GM12892 (cell line): ENCODE measurements at regions not wholly inside any gene's neighbourhood (a gene's known extent, or its start where the extent isn't known, plus 50 kb on each side); places are given as distances from the start of the nearest gene placed in this dataset.

Experiments used
- POLR2A ChIP-seq: IDR thresholded peaks from 2 replicates; pipeline ENCODE4 v1.6.1; 2011; ENCODE audit warnings: low read depth, low read length, control low read depth
- POLR2AphosphoS5 ChIP-seq: IDR thresholded peaks from 2 replicates; pipeline ENCODE4 v1.6.1; 2011; ENCODE audit warnings: low read depth, low read length, control low read depth
- TAF1 ChIP-seq: IDR thresholded peaks from 2 replicates; pipeline ENCODE4 v1.6.1; 2011; ENCODE audit warnings: low read depth, mild to moderate bottlenecking, control low read depth, low read length, borderline replicate concordance

DNA sequence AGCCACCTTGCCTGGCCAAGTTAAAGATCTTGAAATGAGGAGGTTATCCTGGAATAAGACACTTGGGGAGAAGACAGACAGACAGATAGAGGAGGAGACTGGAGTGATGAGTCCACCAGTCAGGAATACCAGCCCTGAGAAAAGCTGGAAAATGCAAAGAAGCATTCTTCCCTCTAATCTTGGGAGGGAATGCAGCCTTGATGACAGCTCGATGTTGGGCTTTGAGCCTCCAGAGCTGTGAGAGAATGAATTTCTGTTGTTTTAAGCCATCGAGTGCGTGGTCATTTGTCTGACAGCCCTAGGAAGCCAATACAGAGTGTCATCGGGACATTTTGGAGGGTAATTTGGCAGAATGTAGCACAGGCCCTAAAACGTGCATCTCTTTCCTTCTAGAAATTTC, 199.1 kb upstream of the IER5L start:
- TF ChIP-seq POLR2A (no peak), POLR2AphosphoS5 (no peak), TAF1 (no peak)
